NOMO-1 treated with DMSO at 0.1 percent for 48 hours (cell line): ENCODE measurements at regions not wholly inside any gene's neighbourhood (a gene's known extent, or its start where the extent isn't known, plus 50 kb on each side); places are given as distances from the start of the nearest gene placed in this dataset.

Experiments used
- DNase-seq: peaks from one replicate; lab custom pipeline; 2025; ENCODE audit not compliant: unreplicated experiment; lab: John Stamatoyannopoulos, UW

DNA sequence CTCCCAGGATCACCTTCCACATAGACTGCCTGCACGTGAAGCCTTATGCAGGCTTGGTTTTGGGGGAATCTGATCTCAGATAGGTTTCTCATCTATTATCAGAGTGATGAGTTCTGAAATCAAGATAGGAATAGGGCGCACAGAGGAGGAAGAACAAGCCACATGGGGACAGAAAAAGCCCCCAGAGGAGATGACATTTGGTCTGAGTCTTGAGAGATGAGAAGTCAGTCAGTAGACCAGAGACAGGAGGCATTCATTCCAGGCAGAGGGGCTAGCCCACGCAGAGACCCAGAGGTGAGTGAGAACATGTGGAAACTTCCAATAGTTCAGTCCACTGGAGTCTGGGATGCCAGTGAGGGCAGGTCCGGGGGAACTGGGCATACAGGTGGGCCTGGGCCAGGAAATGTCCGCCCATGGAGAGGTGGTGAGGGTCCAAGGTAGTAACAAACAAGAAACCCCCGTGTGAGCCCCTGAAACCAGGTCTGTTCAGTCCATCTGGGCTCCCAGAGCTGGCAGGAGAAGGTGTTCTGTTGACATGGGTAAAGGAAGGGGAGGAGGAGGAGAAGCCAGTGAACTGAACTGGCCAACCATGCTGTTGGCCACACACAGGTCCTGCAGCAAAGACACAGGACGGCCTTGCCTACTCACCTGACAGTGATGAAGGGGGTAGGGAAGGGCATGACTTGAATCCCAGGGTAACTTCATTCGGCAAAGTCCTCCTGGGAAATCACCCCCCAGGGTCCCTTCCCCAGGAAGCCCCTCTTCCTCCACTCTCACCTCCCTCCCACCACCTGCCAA is 69.3 kb upstream of the SMNDC1 start:
- DNase-seq: no peak

DNA sequence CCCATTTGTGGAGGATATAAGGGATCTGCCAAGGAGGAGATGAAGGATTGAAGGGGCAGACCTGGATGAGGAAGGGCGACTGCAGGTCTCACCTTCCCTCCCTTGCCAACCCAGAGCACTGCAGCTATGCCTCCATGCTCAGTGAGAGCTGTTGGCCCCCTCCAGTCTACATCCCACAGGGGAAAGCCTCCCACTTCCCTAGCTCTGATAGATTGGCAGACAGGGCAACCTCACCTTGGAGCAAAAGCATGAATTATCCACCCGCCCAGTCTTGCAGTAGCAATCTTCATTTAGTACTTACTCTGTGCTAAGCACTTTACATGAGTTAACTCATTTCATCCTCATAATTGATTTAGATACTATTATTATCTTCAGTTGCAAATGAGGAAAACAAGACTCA is 70.4 kb upstream of the SMNDC1 start:
- DNase-seq: no peak

GRCh38 chr10:110376021-110376766 is 71.5 kb upstream of the SMNDC1 start:
- no peak for DNase-seq

DNA sequence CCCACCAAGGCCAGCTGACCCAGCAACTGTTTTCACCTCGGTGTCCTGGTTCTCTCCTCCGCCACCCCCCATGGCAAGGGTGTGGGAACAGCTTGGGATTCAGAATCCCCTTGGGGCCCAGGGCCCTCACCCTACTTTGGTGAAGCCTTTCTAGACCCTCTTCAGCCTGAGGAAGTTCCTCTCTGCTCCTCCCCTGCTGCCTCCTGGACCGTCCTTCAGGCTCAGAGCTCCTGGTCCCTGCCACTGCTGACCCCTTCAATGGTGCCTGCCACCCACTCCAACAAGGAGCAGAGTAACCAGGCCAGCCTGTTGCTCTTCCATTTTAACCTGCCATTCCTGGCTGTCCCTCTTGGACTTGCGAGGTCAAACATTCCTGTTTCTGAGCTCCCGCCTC is 72.0 kb upstream of the SMNDC1 start:
- DNase-seq: no peak

GRCh38 chr10:110378006-110378405 is 73.3 kb upstream of the SMNDC1 start:
- DNase-seq: no peak

- DNase-seq: no peak
Measured at GRCh38 chr10:110378533-110379108, 73.9 kb upstream of the SMNDC1 start.

DNA sequence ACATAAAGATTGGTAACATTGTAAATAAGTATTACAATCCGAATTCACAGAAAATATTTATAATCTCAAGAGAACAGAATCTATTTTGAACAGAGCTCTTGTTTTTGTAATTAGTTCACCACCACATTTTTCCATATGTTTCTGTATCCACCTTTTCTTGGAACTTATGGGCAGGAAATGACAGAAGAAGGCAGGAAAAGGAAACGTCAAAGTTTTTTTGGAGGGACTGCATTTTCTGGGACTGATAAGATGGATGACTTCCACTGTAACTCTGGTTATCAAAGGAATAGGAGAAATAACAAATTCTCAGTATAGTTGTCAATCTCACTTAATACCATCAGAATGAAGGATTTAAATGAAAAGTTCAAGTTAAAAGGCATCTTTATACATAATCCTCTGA is 75.1 kb upstream of the SMNDC1 start:
- no peak for DNase-seq

DNA sequence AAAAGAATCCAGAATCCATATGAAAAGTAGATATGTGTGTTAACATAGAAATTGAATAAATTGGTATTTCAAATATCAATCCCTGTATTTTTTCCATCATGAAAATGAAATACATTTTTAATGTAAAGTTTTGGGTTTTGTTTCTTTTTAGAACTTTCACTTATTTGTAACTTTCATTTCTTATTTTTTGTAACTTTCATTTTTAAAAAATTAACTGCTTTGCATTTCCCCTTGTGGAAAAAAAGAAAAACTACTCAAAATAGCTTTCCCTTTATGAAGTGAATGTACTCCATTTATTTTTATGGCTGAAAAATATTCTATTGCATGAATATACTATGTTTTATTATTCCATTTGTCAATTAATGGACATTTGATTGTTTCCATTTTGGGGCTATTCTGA is 75.6 kb upstream of the SMNDC1 start:
- DNase-seq: no peak

DNA sequence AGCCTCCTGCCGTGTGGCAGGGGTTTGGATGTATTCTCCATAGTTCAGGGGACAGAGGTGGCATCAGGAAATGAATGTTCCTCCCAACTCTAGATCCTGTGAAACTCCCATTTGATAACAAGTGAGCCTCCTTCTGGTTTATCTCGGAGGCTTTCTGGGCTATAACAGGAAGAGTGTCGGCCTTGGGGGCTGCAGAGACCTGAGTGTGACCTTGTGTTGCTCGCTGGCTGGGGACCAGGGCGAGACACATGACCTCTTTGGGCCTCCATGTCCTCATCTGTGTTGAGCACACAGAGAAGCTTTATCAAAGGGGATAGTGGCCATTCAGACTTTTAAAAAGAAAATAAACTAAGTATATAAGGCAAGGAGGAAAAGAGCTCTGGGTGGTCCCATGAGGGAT is 78.0 kb upstream of the SMNDC1 start:
- no peak for DNase-seq

DNA sequence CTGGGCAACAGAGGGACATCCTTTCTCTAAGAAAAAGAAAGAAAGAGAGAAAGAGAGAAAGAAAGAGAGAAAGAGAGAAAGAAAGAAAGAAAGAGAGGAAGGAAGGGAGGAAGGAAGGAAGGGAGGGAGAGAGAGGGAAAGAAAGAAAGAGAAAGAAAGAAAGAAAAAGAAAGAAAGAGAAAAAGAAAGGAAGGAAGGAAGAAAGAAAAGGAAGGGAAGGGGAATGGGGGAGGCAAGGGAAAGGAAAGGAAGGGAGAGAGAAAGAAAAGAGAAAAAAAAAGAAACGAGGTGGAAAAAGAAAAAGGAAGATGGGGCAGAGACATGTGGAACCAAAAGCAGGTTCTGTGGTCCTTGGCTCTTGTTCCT is 82.9 kb upstream of the SMNDC1 start:
- no peak for DNase-seq

- no peak for DNase-seq
Measured at GRCh38 chr10:110387983-110388686, 83.4 kb upstream of the SMNDC1 start.

DNA sequence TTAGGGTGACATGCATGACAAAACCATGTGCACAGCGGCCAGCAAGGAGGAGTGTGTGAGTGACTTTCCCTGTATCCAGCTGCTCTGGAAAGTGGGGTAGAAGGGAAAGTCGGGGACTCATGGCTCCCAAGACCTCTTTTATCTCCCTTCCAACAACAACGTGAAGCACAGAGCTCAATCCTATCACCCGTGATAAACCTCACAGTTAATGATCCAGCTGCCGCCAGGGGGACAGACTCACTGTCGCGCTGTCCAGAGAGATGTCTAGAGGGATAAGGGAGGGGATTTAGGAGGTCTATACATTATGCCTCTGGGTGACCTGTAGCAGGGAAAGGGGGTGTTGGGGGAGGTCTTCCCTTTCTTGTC is 84.0 kb upstream of the SMNDC1 start:
- DNase-seq: no peak

- no peak for DNase-seq
Measured at GRCh38 chr10:110389255-110389654, 84.5 kb upstream of the SMNDC1 start.

DNA sequence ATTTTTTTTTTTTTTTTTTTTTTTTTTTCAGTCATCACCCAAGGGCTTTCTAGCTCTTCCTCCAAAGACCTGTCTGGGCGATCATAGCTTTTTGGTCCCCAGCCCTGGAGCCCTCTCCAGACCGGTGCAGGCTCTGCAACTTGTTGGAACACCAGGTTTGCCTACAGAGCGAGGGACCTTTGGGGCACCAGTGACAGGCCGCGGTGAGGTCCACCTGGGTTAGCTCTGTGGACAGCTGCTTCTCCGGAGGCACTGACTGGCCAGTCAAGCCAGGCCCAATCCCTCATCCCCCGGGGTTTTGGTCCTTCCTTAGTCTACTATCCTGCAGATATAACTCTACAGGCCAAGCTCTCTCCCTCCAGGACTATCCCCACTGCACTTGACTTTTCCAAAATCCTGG is 86.8 kb upstream of the SMNDC1 start:
- no peak for DNase-seq

DNA sequence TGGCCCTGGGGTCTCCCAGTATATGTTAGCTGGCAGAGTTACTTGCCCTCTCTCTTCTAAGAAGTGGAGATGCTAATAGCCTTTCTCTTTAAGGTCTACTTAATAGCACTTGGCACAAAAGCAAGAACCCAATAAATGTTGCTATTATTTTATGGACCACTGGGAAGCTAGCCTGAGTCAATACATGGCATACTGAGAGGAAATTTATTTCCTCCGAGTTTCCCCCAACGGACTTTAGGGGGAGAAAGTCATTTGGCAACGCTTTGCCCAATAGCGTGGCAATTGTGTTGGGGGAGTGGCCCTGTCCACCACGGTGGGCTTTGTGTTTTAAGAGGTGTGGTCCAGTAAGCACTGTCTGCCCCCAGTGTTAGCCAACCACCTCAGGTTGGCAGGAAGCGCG is 87.4 kb upstream of the SMNDC1 start:
- no peak for DNase-seq

GRCh38 chr10:110392868-110393740 is 88.4 kb upstream of the SMNDC1 start:
- DNase-seq: no peak

DNA sequence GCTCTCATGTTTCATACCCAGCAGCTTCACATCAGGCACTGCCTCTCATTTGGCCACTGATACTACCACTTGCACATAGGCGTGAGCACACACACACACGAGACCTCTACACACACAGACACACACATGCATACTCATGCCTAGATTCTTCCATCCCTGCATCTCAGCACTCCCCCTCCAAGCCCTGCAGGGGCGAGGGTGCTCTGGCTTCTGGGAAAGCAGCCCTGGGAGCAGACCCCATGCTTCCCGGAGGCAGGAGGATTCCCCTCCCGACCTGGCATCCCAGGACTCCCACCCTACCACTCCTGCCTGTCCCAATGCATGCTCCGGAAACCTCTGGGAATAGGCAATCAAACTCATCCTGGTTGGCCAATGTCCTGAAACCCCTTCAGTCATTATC is 89.1 kb upstream of the SMNDC1 start:
- no peak for DNase-seq

GRCh38 chr10:110394296-110394695 is 89.6 kb upstream of the SMNDC1 start:
- DNase-seq: no peak

DNA sequence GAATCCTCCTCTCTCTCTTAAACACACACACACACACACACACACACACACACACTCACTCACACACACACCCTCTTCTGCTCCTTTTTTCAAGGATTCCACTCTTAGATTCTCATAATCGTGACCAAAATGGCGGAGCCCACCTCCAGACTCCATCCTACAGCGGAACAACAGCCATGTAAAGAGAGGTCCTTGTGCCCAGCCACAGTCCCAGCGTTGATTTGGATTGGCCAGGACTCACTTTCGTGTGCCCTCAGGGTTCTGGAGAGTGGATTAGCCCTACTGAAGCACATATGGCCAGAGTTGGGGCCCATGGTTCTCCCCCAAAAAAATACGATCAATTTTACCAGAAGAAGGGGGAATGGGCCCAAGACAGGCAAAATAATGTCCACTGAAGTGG is 90.2 kb upstream of the SMNDC1 start:
- no peak for DNase-seq

DNA sequence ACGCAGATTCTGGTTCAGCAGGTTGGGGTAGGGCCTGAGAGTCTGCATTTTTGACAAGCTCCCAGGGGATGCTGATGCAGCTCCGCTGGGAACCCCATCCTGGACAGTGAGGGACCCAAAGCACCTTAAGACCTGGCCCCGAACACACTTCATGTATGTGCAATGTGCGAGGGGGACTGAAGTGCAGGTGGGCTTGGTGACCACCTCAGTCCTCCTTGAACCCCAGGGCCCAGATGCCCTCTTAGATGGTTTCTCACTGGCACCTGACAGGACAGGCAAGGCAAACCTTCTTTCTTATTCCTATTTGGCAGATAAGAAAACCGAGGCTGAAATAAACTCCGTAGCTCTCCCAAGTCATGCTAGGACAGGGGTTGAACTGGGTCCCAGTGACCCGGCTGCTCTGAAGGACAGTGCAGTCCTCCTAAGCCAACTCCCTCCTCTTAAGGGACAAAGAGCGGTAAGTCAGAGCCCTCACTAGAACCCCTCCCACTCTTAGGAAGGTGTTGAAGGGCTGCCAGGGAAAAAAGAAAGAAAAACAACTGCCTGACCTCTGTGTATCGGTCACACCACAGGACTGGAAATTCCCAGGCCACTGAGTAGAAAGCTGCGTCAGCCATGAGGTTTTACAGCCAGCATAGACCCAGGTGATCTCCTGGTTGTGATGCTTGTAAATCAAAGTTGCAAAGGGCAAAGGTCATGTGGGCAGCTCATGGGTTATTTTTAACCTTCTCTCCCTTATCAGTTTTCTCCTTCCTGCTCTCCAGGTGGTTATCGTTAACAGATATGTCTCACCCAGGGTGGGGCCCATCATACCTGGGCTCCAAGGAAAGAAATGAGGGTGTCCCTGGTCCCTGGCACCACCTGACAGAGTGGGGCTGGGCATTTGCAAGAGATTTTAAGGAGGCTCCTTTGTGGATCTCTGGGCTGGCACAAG is 90.9 kb upstream of the SMNDC1 start:
- no peak for DNase-seq
